ENCODE measurements at regions not wholly inside any gene's neighbourhood (a gene's known extent, or its start where the extent isn't known, plus 50 kb on each side); places are given as distances from the start of the nearest gene placed in this dataset.

GRCh38 chr7:46285878-46286277, 364.8 kb upstream of the IGFBP3 start:
- no peak for TF ChIP-seq CTCF (IDR thresholded peaks at IDR 0.05)
- TF ChIP-seq POLR2A (IDR thresholded peaks at IDR 0.05), result no peak
